ENCODE measurements at regions not wholly inside any gene's neighbourhood (a gene's known extent, or its start where the extent isn't known, plus 50 kb on each side); places are given as distances from the start of the nearest gene placed in this dataset.

DNA sequence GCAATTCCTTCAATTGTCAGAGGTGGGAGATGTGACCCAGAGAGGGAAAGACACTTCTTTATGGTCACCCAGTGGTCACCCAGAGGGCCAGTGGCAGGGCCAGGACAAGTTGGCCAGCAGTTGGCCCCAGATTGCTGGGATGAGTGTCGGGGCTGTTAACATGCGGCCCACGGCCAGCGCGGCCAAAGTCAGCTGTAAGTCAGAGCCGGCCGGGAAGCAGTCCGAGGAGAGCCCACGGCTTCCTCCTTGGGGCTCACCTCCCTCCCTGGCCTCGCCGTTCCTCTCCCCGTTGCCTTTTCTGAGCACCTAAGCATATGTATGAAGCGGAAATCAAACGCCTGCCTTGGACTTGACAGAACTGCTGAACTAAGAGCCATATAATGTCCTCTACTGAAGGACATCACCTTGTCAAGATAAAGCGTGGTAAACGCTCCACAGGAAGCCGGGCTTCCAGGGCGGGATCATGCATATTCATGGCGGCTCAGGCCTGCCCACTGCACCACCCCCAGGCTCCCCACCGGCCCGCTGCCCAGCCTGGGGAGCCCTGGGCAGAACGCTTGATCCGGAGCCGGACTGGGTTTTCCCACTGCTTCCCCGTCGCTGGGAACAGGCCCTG is 245.4 kb upstream of the POU3F1 start:
- no peak for DNase-seq (ENCODE audit: low read depth in 2 of 2)

DNA sequence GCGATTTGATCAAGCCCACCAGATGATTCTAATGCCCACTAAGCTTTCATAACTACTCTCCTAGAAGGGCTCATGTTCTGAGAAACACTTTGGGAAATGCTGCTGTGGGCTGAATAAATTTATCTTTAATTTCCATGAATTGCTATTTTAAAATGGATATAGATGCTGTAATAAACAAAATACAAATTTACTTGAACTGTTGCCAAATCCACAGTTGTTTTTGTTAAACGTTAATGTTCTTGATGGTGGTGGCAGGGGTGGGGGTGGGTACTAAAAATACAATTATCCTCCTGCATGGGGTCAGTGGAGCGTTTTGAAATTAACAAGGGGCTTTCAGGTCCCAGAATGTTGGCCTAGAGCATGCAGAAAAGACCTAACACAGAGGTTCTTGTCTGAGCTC is 244.7 kb upstream of the POU3F1 start:
- no peak for DNase-seq (ENCODE audit: low read depth in 2 of 2)

DNA sequence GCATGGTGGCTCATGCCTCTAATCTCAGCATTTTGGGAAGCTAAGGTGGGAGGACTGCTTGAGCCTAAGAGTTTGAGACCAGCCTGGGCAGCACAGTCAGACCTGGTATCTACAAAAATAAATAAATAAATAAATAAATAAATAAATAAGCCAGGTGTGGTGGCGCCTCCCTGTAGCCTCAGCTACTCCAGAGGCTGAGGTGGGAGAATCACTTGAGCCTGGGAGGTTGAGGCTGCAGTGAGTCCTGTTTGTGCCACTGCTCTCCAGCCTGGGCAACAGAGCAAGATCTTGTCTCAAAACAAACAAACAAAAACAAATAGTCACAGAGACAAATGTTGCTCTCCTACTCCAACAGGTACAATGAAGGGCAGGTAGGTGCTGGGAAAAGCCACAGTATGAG is 242.4 kb upstream of the POU3F1 start:
- no peak for DNase-seq (ENCODE audit: low read depth in 2 of 2)

DNA sequence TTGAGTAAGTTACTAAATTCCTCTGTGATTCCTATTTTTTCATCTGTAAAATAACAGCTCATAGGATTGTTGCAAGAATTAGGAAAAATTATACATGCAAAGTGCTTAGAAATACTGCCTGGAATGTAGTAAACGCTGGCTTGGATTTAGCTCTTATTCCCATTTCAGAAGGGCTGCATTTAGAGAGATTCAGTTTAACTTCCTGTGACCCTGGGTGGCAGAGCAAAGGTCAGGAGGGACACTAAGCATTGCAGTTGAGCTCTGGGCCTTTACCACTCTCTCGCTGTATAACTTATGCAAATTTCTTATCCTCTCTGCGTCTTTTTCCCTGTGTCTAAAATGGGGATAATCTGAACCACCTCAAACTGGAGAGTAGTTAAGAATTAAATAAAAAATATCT is 241.0 kb upstream of the POU3F1 start:
- no peak for DNase-seq (ENCODE audit: low read depth in 2 of 2)

DNA sequence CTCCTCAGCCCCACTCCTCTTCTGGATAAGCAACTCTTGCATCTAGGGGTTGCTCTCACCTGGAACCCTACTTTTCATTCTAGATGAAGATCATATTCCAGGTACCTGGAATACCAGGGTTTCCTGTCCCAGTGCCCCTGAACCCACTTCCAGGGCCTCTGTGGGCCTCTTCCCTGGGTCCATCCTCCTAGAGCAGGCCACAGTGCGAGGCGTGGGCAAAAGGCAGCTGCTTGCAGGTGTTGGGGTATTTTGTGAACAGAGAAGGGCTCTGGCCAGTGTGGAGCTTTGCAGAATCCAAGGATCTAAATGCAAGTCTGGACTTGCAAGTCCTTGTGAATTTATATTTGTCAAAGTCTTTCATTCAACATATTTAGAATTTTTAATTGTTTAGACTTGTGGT is 240.4 kb upstream of the POU3F1 start:
- DNase-seq (ENCODE audit: low read depth in 2 of 2): no peak

DNA sequence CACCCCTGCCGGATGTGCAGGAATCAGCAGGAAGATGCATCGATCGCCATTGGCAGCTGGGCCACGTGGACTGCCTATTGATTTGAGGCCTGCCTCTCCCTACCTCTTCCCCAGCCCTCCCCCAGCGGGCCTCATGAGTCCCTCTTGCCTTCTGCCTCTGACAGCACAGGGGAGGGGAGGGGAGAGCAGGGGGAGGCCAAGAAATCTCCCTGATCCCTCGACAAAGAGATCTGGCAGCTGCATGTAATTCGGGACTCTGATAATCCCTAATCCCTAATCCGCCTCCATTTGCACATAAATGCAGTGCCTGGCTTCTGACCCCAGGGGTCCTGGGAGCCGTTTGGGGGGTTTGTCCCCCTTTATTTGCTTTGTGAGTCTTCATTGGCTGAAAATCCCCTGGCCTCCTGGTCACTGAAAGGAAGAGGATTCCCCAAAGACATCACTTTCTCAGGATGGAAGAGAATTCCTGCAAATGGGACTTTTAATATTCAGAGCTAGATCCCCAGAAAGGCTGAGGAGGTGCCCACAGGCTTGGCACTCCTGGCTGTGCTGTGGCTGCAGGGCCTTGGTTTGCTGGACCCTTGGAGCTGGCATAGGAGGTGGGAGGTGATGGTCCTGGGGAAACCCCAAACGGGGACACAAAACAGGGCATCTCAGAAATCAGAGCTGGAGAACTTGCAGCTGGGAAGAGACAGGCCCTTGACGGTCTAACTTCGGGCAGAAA is 239.4 kb upstream of the POU3F1 start:
- no peak for DNase-seq (ENCODE audit: low read depth in 2 of 2)

DNA sequence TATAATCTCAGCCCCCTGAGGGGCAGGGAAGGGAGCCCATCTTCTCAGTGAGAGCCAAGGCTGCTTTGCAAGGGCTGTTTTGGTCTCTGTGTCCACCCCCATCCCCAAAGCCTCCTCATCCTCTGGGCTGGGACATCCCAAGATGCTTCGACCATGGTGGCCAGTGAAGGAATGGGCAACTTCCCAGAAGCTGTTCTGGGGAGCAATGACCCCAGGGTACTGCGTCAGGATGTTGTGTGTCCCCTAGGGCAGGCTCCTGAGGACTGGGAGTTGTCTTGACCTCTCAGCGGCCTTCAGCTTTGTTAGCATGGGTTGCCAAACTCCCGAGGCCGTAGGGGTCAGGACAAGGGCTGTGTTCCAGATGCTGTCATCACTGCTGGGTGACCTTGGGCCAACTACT is 238.4 kb upstream of the POU3F1 start:
- DNase-seq (ENCODE audit: low read depth in 2 of 2): no peak

DNA sequence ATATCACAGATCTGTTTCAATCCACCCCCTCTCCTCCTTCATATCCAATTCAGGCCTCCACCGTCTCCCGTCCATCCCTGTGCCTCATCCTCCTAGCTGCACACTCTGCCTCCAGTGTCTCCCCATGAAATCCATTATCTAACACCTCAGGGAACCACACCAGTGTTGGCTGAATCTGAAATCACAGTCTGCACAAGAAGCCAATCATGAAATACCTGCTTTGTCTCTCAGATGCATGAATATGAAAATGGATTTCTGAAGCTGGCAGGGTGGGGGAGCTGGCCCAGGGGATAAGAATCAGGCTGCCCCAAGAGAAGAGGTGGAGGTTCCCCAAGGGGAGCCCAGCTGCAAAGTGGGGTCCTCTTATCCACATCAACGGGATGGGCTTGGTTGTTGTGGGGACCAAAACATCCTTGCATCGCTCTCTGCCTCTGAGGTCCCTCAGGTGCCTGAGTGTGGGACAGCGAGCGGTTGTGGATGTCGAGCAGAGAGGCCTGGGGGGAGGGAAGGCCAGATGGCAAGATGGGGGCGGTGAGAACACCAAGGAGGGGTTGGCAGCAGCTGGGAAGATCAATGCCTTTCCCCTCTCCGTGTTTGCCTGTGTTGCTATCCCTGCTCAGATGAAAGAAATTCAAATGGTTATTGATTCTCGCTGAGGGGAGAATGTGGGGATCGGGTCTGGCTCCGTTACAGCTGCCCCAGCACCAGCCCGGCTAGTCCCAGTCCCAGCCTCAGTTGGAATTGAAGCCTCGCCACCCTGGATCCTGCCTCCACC is 237.3 kb upstream of the POU3F1 start:
- DNase-seq (ENCODE audit: low read depth in 2 of 2): no peak

DNA sequence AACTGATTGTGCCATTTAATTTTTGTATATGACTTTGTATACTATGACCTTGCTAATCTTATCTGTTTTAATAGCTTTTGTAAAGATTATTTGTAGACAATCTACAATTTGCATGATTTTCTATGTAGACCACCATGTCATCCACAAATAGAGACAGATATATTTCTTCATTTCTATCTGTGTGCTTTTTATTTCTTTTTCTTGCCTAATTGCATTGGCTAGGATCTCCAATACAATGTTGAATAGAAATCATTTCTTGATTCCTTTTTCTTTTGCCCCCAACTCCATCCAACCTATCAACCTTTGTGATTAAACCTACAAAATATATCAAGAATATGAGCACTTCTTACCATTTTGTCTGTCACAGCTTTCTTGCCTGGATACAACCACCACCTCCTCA is 232.6 kb upstream of the POU3F1 start:
- no peak for DNase-seq (ENCODE audit: low read depth in 2 of 2)

DNA sequence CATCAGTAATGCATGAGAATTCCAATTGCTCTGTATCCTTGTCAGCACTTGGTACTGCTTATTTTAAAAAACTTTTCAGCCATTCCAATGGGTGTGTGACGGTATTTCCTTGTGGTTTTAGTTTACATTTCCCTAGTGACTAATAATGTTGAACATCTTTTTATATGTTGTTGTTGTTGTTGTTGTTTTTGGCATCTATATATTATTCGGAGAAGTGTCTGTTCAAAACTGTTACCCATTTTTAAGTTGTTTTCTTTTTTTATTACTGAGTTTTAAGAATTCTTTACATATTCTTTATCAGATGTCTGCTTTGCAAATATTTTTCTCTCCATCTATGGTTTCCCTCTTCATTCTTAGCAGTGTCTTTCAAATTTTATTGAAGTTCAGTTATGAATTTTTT is 231.1 kb upstream of the POU3F1 start:
- DNase-seq (ENCODE audit: low read depth in 2 of 2): no peak

DNA sequence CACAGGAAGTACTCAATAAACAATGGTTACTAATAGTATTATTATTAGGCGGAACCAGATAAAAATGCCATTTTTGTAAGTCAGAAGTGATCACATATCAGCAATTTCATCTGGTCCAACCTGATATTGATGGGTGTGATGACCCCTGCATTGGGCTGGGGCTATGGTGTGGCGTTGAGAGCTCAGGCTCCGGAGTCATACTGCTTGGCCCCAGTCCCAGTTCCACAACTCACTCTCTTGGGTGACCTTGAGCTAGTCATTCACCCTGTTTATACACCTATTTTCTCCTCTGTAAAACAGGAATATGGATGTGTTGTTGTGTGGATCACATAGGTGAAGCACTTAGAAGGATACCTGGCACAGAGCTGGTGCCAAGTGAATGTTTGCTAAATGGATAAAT is 229.4 kb upstream of the POU3F1 start:
- no peak for DNase-seq (ENCODE audit: low read depth in 2 of 2)

DNA sequence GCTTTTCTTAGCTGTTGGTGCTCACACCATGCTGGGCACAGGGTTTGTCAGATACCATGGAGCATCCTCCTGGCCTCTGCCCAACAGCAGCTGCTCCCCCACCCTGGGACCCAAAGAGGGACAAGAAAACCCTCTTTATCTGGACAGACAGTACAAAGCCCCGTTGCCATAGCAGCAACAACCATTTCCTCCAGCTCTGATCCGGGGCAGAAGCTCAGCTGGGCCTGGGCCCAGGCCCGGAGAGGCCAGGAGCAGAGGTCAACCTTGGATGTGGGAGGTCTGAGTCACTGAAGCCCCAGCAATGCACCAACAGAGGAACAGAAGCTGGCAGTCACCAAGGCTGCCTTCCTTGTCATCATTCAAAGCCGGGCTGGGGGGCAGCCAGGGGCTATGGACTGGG is 228.4 kb upstream of the POU3F1 start:
- DNase-seq (ENCODE audit: low read depth in 2 of 2): no peak

DNA sequence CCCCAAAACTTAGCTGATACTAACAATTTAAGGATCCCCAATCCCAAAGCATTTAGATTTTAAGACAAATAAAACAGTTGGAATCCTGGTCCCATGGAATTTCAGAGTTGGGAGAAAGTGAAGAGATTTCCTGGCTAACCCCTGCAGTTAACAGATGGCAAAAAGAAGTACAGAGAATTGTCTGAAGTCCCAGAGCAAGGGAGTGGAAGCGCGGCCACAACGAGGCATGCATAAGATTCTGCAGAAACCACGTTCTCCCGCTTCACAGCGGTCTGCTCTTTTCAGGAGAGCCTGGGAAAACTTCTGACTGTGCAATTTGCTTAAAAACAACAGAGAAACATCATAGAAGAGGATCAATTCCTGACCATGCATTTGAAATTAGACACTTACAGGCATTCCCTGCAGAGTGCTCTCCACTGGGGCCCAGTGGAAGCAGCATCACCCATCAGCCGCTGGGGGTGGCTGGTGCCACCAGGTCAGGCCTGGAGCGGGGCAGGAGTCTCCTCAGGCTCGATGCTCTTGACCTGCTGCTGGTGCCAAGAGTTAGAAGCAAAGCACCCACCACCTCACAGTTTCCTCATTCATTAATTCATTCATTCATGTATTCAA is 226.7 kb upstream of the POU3F1 start:
- no peak for DNase-seq (ENCODE audit: low read depth in 2 of 2)

DNA sequence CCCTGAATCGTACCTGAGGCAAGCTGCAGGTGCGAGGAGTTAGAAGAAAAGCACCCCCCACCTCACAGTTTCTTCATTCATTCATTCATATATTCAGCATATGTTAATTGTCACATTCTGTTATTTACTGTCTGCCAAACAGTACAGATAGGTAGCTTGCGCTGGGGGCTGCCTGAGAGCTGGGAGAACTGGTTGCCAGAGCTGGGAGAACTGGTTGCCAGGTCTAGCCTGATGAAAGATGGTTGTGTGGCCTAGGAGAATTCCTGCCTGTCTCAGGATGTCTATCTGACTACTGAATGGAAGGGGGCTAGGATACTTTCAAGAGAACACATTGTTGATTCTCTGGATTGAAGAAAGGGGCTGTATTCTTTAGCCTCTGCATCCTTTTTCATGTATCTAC is 225.9 kb upstream of the POU3F1 start:
- DNase-seq (ENCODE audit: low read depth in 2 of 2): no peak

DNA sequence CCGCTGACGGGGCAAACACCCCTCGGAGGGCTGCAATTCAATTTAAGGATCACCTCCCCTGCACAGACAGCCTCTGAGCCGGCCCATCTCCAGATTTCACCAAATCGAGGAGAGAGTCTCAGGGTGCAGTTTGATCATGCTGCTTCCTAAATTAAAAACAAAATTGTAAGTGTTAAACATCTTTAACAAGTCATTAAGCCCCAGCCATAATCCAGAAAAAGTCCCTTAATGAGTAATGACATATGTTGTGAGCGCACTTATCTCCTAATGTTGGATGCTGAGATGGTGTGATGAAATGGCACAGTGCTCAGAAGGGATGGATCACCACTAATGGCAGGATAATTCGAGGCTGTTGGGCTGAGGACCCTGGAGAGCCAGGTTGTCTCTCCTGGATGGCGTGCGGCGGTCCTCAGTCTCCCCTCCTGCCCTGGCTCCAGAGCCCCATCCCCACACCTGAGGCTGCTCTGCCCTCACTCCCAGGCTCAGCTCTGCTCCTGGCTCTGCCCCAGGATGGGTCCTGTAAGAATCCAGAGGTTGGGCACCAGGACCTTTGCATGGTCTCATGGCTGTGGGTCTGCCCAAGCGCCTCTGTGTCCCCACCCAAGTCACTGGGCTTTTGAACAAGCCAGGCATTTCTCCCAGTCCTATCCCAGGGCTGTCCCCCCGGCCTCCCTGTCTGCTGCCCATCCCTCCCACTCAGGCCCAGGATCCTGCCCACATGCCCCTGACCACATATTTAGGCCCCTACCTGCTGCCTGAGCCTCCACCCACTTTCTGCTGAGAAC is 224.4 kb upstream of the POU3F1 start:
- no peak for DNase-seq (ENCODE audit: low read depth in 2 of 2)

DNA sequence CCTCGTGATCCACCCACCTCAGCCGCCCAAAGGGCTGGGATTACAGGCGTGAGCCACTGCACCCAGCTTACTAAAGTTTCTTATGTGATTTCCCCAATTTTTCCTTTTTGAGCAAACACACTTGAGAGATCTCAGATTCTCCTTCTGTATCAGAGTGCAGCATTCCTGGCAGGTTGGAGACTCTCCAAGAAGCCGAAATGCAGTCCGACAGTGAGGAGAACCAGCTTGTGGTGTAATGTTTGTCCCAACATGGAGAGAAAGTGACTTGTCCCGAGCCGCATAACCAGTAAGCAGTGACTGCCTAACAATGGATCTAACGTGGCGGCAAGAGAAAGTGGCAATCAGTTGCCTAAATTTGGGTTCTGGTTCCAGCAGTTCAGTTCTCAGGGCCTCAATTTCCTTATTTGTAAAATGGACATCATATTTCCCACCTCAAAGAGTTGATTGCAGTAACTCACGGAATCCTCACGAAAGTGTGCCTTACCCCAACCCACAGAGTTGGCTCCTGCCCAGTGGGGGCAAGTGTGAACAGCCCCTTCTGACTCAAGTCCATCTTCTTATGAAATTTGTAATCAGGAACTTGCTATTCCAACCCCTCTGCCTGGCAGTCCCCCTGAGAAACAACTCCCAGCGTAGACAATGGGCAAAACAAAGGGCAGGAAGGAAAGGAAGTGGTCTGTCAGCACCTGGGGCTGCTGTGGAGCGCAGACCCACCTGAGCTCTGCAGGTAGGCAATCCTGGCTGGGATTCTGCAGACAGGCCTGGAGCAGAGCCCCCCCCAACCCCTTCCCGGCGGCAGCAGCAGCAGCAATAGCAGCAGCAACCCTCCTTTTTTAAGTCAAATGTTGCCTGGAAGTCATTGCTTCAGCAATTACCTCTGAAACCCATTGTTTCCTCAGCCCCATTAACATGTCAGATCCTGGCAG is 223.6 kb upstream of the POU3F1 start:
- DNase-seq (ENCODE audit: low read depth in 2 of 2): no peak

DNA sequence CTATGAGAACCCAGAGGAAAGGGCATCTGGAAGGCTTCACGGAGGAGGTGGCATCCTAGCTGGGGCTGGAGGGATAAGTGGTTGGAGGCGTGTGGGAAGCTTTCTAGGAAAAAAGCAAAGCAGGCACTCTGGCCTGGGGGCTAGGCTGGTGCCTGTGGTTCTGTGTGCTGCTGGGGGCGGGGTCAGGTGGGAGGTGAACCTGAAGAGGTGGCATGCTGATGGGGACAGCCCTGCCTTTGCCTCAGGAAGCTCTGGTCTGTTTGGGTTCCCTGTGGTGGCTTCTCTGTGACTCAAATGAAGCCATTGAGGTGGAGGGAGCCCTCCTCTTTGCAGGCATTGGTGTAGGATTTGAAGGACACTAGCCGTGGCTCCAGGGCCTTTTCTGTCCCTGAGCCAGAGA is 221.6 kb upstream of the POU3F1 start:
- no peak for DNase-seq (ENCODE audit: low read depth in 2 of 2)

DNA sequence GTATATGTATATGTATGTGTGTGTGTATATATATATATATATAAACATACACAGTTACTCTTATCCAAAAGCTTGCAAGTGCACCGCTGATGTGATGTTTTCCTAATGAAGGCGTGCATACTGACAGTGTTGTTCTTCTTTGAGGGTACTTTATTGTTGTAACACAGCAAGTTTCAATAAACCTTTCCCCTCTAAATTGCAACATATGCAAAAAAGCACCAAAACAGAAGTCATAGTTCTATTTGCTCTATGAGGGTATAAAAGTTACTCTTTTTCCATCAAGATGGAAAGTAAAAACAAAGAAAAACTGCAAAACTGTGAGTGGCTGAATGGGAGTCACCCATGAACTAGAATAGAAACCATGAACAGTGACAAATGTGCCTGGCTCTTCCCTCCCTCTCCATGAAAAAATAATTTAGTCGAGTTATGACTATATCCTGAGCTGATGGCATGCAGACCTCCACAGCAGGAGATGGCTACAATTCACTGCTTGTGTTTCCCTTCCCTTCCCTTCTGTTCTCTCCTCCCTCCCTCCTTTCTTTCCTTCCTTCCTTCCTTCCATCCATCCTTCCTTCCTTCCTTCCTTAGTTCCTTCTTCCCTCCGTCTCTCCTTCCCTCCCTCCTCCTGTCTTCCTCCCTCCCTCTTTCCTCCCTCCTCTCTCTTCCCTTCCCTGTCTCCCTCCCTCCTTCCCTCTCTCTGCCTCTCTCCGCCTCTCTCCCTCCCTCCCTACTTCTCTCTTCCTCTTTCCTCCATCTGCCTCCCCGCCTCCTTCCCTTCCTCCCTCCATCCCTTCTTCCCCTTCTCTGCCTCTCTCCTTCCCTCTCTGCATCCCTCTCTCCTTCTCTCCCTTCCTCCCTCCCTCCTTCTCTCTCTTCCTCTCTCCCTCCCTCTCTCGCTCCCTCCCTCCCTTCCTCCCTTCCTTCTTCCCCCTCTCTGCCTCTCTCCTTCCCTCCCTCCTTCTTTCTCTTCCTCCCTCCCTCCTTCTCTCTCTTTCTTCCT is 220.7 kb upstream of the POU3F1 start:
- DNase-seq (ENCODE audit: low read depth in 2 of 2): no peak

DNA sequence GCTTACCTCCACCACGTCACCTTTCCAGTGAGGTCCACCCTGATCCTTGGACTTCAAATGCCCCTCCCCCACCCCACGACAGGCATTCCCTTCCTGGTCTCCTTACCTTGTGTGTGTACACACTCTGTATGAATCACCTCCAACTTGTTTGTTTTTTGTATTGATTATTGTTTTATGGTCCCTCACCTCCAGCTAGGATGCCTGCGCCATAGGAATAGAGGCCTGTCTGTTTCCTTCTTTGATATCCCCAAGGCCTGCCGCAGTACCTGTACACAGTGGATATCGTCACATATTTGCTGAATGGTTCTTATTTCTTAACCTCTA is 219.6 kb upstream of the POU3F1 start:
- DNase-seq (ENCODE audit: low read depth in 2 of 2): no peak

Measured in stimulated activated CD4-positive, alpha-beta T cell treated with anti-CD3 and anti-CD28 coated beads, Interleukin-15, amount 100 ng/mL, for 48 hours (primary cell).